K562 (cell line): ENCODE measurements at regions not wholly inside any gene's neighbourhood (a gene's known extent, or its start where the extent isn't known, plus 50 kb on each side); places are given as distances from the start of the nearest gene placed in this dataset.
A peak's percentile ranks its signal among the peaks of the same experiment; 100 is the strongest.

Experiments used
- FOS ChIP-seq: IDR thresholded peaks from 3 replicates; pipeline ENCODE4 v1.6.1; 2011; ENCODE audit not compliant: insufficient read length; ENCODE audit errors: extremely low read depth
- GABPB1 ChIP-seq: sonication (generic); formaldehyde crosslinking; IDR thresholded peaks from 2 replicates; pipeline ENCODE4 v1.8.0; 2022; ENCODE audit warnings: mild to moderate bottlenecking, missing genetic modification reagents
- NCOA1 ChIP-seq: fragments of 450-650 bp; IDR thresholded peaks from 2 replicates; pipeline ENCODE4 v1.6.1; 2016; ENCODE audit warnings: low read depth
- NCOA4 ChIP-seq: fragments of 450-650 bp; IDR thresholded peaks from 2 replicates; pipeline ENCODE4 v1.6.1; 2018; ENCODE audit warnings: mild to moderate bottlenecking; ENCODE audit not compliant: partially characterized antibody
- NR2C2 ChIP-seq, 2 experiments: fragments of 200-800 bp in 1 of 2; sonication (Bioruptor generic) in 1 of 2; sonication (generic) in 1 of 2; formaldehyde crosslinking in 1 of 2; IDR thresholded peaks; 2 replicates each; pipeline versions ENCODE4 v1.6.1 to v1.8.0; 2016 to 2022; ENCODE audit warnings: mild to moderate bottlenecking in 1 of 2, missing compliant biosample characterization in 1 of 2, missing genetic modification characterization in 1 of 2, missing genetic modification reagents in 1 of 2
- POLR2G ChIP-seq: fragments of 200-400 bp; formaldehyde crosslinking; IDR thresholded peaks from 2 replicates; pipeline ENCODE4 v1.6.1; 2017; ENCODE audit warnings: low read depth, mild to moderate bottlenecking, antibody characterized with exemption, low read length, moderate library complexity
- PPARD ChIP-seq: fragments of 250-450 bp; sonication (Bioruptor Pico); IDR thresholded peaks from 2 replicates; pipeline ENCODE4 v1.8.0; 2022; ENCODE audit warnings: inconsistent platforms, mild to moderate bottlenecking, moderate library complexity
- RBBP5 ChIP-seq: fragments of 200-600 bp; sonication (generic); IDR thresholded peaks from 2 replicates; pipeline ENCODE4 v1.6.1; 2012; ENCODE audit warnings: borderline replicate concordance, mild to moderate bottlenecking, low read length, control low read depth, inconsistent platforms; ENCODE audit not compliant: insufficient read depth, poor library complexity, severe bottlenecking
- RHOXF2B ChIP-seq: fragments of 250-450 bp; sonication (Bioruptor Pico); conservative IDR thresholded peaks from 2 replicates; pipeline ENCODE4 v1.5.1; 2021
- SMAD1 ChIP-seq: fragments of 150-350 bp; IDR thresholded peaks from 2 replicates; pipeline ENCODE4 v1.6.1; 2014; ENCODE audit warnings: low read length, low read depth; ENCODE audit not compliant: partially characterized antibody
- SMARCB1 ChIP-seq: IDR thresholded peaks from 2 replicates; pipeline ENCODE4 v1.6.1; 2011; ENCODE audit warnings: improper control_type of control experiment, low read depth; ENCODE audit not compliant: insufficient read length
- SOX6 ChIP-seq: fragments of 450-650 bp; IDR thresholded peaks from 2 replicates; pipeline ENCODE4 v1.6.1; 2014; ENCODE audit warnings: mild to moderate bottlenecking
- TBL1XR1 ChIP-seq, 2 experiments: IDR thresholded peaks; 2 replicates each; pipeline ENCODE4 v1.6.1; 2012; ENCODE audit warnings: improper control_type of control experiment in 2 of 2, low read length in 2 of 2, mild to moderate bottlenecking in 1 of 2
- ZC3H11A ChIP-seq: IDR thresholded peaks from 2 replicates; pipeline ENCODE4 v1.6.1; 2012; ENCODE audit warnings: low read depth, low read length, improper control_type of control experiment
- ZNF583 ChIP-seq: fragments of 250-450 bp; sonication (Bioruptor Pico); IDR thresholded peaks from 2 replicates; pipeline ENCODE4 v1.4.0; 2020
- ZNF766 ChIP-seq: fragments of 200-800 bp; sonication (Bioruptor generic); conservative IDR thresholded peaks from 2 replicates; pipeline ENCODE4 v1.6.1; 2016; ENCODE audit warnings: missing genetic modification characterization, missing compliant biosample characterization
- TF ChIP-seq, protein P1 (sequence below), 2 experiments: fragments of 450-650 bp in 1 of 2; sonication (generic) in 1 of 2; formaldehyde crosslinking; conservative IDR thresholded peaks; 2 replicates each; pipeline versions ENCODE4 v1.4.0 to v1.8.1; 2020 to 2022; ENCODE audit warnings: mild to moderate bottlenecking in 1 of 2, missing genetic modification reagents in 1 of 2
- TF ChIP-seq, protein P2 (sequence below): fragments of 250-450 bp; sonication (Bioruptor Pico); IDR thresholded peaks from 2 replicates; pipeline ENCODE4 v1.8.0; 2021; ENCODE audit warnings: moderate library complexity, mild to moderate bottlenecking, inconsistent platforms
- TF ChIP-seq, protein P3 (sequence below), 2 experiments: fragments of 150-350 bp in 1 of 2; IDR thresholded peaks; 2 replicates each; pipeline ENCODE4 v1.6.1; 2012 to 2016; ENCODE audit warnings: low read depth in 2 of 2, low read length in 2 of 2, mild to moderate bottlenecking in 1 of 2, moderate library complexity in 1 of 2
- TF ChIP-seq, protein P4 (sequence below): fragments of 450-650 bp; formaldehyde crosslinking; IDR thresholded peaks from 2 replicates; pipeline ENCODE4 v1.4.0; 2020; ENCODE audit warnings: mild to moderate bottlenecking, moderate library complexity

DNA sequence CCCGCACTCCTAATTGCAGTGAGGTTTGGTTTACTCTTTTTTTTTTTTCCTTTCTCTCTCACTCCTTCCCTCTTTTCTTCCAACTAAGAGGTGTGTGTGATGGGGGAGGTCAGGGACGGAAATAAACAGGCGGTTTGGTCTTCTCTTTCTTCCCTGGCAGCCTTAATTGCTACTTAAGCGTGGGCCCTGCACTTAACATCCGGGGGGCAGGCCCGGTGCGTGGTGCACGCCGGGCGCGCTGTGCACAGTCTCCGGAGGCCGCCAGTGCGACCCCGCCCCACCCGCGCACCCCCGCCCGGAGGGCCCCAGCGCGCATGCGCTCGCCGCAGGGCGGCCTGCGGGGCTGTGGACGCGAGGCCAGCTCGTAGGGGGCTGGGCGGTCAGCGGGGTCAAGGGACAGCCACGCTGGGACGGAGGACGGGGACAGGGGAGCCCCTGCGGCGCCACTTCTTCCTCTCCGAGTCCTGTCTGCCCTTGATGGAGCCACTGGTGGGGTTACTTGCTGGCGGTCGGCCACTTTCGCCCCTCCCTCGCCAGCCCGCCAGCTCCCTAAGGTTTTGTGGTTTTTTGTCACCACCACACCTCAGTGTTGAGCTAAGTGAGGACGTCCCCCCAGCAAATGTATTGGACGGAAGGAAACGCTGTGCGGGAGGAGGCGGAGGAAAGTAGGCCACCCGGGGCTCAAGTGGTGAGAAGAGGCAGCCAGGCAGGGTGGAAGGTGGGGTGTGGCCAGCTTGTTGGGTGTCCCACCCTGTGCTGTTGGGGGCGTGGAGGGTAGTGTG lies 120.9 kb downstream of the MRM1 start (continued):
- TF ChIP-seq ZNF583, result no peak
- TF ChIP-seq, protein P1, sequence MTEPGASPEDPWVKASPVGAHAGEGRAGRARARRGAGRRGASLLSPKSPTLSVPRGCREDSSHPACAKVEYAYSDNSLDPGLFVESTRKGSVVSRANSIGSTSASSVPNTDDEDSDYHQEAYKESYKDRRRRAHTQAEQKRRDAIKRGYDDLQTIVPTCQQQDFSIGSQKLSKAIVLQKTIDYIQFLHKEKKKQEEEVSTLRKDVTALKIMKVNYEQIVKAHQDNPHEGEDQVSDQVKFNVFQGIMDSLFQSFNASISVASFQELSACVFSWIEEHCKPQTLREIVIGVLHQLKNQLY (CRISPR knock-in tag; conservative IDR thresholded peaks at IDR 0.05), result no peak
- TF ChIP-seq NCOA4, result no peak
- TF ChIP-seq, protein P2, sequence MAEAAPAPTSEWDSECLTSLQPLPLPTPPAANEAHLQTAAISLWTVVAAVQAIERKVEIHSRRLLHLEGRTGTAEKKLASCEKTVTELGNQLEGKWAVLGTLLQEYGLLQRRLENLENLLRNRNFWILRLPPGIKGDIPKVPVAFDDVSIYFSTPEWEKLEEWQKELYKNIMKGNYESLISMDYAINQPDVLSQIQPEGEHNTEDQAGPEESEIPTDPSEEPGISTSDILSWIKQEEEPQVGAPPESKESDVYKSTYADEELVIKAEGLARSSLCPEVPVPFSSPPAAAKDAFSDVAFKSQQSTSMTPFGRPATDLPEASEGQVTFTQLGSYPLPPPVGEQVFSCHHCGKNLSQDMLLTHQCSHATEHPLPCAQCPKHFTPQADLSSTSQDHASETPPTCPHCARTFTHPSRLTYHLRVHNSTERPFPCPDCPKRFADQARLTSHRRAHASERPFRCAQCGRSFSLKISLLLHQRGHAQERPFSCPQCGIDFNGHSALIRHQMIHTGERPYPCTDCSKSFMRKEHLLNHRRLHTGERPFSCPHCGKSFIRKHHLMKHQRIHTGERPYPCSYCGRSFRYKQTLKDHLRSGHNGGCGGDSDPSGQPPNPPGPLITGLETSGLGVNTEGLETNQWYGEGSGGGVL, result no peak
- TF ChIP-seq, protein P3, sequence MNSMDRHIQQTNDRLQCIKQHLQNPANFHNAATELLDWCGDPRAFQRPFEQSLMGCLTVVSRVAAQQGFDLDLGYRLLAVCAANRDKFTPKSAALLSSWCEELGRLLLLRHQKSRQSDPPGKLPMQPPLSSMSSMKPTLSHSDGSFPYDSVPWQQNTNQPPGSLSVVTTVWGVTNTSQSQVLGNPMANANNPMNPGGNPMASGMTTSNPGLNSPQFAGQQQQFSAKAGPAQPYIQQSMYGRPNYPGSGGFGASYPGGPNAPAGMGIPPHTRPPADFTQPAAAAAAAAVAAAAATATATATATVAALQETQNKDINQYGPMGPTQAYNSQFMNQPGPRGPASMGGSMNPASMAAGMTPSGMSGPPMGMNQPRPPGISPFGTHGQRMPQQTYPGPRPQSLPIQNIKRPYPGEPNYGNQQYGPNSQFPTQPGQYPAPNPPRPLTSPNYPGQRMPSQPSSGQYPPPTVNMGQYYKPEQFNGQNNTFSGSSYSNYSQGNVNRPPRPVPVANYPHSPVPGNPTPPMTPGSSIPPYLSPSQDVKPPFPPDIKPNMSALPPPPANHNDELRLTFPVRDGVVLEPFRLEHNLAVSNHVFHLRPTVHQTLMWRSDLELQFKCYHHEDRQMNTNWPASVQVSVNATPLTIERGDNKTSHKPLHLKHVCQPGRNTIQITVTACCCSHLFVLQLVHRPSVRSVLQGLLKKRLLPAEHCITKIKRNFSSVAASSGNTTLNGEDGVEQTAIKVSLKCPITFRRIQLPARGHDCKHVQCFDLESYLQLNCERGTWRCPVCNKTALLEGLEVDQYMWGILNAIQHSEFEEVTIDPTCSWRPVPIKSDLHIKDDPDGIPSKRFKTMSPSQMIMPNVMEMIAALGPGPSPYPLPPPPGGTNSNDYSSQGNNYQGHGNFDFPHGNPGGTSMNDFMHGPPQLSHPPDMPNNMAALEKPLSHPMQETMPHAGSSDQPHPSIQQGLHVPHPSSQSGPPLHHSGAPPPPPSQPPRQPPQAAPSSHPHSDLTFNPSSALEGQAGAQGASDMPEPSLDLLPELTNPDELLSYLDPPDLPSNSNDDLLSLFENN (IDR thresholded peaks at IDR 0.05; ENCODE audit: low read depth in 2 of 2, low read length in 2 of 2), result 0 out of 4 replicates have a peak, but pooled peaks of 1 of the 2 experiments have one; percentile 18
- TF ChIP-seq NR2C2 (CRISPR knock-in tag; IDR thresholded peaks at IDR 0.05), result peak; percentile 23; the same call in 1 of the 2 replicates
- TF ChIP-seq NR2C2 (tag; IDR thresholded peaks at IDR 0.05), result peak; percentile 89
- peak; percentile 91 for TF ChIP-seq POLR2G
- TF ChIP-seq ZNF766 (CRISPR knock-in tag), result no peak
- no peak; the same call in 1 of the 2 replicates for TF ChIP-seq GABPB1 (CRISPR knock-in tag)
- no peak for TF ChIP-seq RHOXF2B (CRISPR knock-in tag)
- TF ChIP-seq SOX6, result 0 out of 2 replicates have a peak, but pooled peaks have one; percentile 6
- no peak for TF ChIP-seq SMARCB1
- no peak; the same call in 1 of the 2 replicates for TF ChIP-seq NCOA1
- no peak for TF ChIP-seq ZC3H11A
- TF ChIP-seq, protein P4, sequence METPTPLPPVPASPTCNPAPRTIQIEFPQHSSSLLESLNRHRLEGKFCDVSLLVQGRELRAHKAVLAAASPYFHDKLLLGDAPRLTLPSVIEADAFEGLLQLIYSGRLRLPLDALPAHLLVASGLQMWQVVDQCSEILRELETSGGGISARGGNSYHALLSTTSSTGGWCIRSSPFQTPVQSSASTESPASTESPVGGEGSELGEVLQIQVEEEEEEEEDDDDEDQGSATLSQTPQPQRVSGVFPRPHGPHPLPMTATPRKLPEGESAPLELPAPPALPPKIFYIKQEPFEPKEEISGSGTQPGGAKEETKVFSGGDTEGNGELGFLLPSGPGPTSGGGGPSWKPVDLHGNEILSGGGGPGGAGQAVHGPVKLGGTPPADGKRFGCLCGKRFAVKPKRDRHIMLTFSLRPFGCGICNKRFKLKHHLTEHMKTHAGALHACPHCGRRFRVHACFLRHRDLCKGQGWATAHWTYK, result 0 out of 2 replicates have a peak, but pooled peaks have one; percentile 50
- 0 out of 4 replicates have a peak, but pooled peaks of 1 of the 2 experiments have one; percentile 28 for TF ChIP-seq TBL1XR1 (IDR thresholded peaks at IDR 0.05; ENCODE audit: low read length in 2 of 2)
- TF ChIP-seq SMAD1, result no peak
- TF ChIP-seq FOS, result no peak
- peak; percentile 33 for TF ChIP-seq RBBP5
- no peak for TF ChIP-seq PPARD (CRISPR knock-in tag)
